ENCODE measurements at regions not wholly inside any gene's neighbourhood (a gene's known extent, or its start where the extent isn't known, plus 50 kb on each side); places are given as distances from the start of the nearest gene placed in this dataset.

- H3K27me3 ChIP-seq, result no peaks in the 10 kb centered on the region
- DNase-seq, result no peak
- H3K36me3 ChIP-seq, result no peaks in the 10 kb centered on the region
- H3K4me3 ChIP-seq, result no peak overlapping the region
- H3K4me1 ChIP-seq, result no peaks in the 10 kb centered on the region
- no peaks in the 10 kb centered on the region for H3K9me3 ChIP-seq
- intact Hi-C loops (cut with DNase I; ENCODE audit: low total_unique reads), result no loop called here
- H3K27ac ChIP-seq, result no peak overlapping the region
- no peak for TF ChIP-seq CTCF (IDR thresholded peaks at IDR 0.05)
- no peak for TF ChIP-seq POLR2A (IDR thresholded peaks at IDR 0.05)
Measured at GRCh38 chr10:108362961-108363360, 1198.5 kb upstream of the SORCS1 start.

GRCh38 chr10:108362296-108362695, 1197.8 kb upstream of the SORCS1 start:
- H3K4me3 ChIP-seq, result no peak overlapping the region

GRCh38 chr10:108360187-108360586, 1195.7 kb upstream of the SORCS1 start:
- Histone ChIP-seq H3K27me3 (no peaks in the 10 kb centered on the region), H3K27ac (no peak overlapping the region), H3K9me3 (no peaks in the 10 kb centered on the region), H3K4me1 (no peaks in the 10 kb centered on the region), H3K36me3 (no peaks in the 10 kb centered on the region), H3K4me3 (no peak overlapping the region)
- TF ChIP-seq POLR2A (IDR thresholded peaks at IDR 0.05), result no peak
- no peak for TF ChIP-seq CTCF (IDR thresholded peaks at IDR 0.05)
- no peak for DNase-seq
- intact Hi-C loops (cut with DNase I; ENCODE audit: low total_unique reads), result no loop called here

More at GRCh38 chr10:108362296-108362695, 1197.8 kb upstream of the SORCS1 start:
- DNase-seq, result no peak
- H3K27ac ChIP-seq, result no peak overlapping the region
- no peaks in the 10 kb centered on the region for H3K9me3 ChIP-seq
- no peak for TF ChIP-seq CTCF (IDR thresholded peaks at IDR 0.05)
- TF ChIP-seq POLR2A (IDR thresholded peaks at IDR 0.05), result no peak
- no peaks in the 10 kb centered on the region for H3K36me3 ChIP-seq
- no peaks in the 10 kb centered on the region for H3K4me1 ChIP-seq
- intact Hi-C loops (cut with DNase I; ENCODE audit: low total_unique reads), result no loop called here
- H3K27me3 ChIP-seq, result no peaks in the 10 kb centered on the region

GRCh38 chr10:108358912-108359311, 1194.4 kb upstream of the SORCS1 start:
- H3K9me3 ChIP-seq, result no peaks in the 10 kb centered on the region
- no peaks in the 10 kb centered on the region for H3K36me3 ChIP-seq
- TF ChIP-seq CTCF (IDR thresholded peaks at IDR 0.05), result no peak
- TF ChIP-seq POLR2A (IDR thresholded peaks at IDR 0.05), result no peak
- H3K4me3 ChIP-seq, result no peak overlapping the region
- H3K4me1 ChIP-seq, result no peaks in the 10 kb centered on the region
- no peak overlapping the region for H3K27ac ChIP-seq
- H3K27me3 ChIP-seq, result no peaks in the 10 kb centered on the region
- intact Hi-C loops (cut with DNase I; ENCODE audit: low total_unique reads), result no loop called here
- DNase-seq, result no peak

GRCh38 chr10:108352771-108353170, 1188.3 kb upstream of the SORCS1 start:
- no peaks in the 10 kb centered on the region for H3K4me1 ChIP-seq
- H3K9me3 ChIP-seq, result no peaks in the 10 kb centered on the region
- no peaks in the 10 kb centered on the region for H3K27me3 ChIP-seq
- H3K36me3 ChIP-seq, result no peaks in the 10 kb centered on the region
- TF ChIP-seq CTCF (IDR thresholded peaks at IDR 0.05) (no peak), POLR2A (IDR thresholded peaks at IDR 0.05) (no peak)
- DNase-seq, result no peak
- intact Hi-C loops (cut with DNase I; ENCODE audit: low total_unique reads), result no loop called here
- H3K4me3 ChIP-seq, result no peak overlapping the region
- no peak overlapping the region for H3K27ac ChIP-seq

Measured in uterus (tissue), 3 donors.